SU-DHL-6 (cell line): ENCODE measurements at regions not wholly inside any gene's neighbourhood (a gene's known extent, or its start where the extent isn't known, plus 50 kb on each side); places are given as distances from the start of the nearest gene placed in this dataset.

ENCODE experiments used
- H2AFZ ChIP-seq: fragments of 200-600 bp; sonication (generic); 2 replicates; pipeline ENCODE4 v1.6.1; 2014; ENCODE audit warnings: low read depth, mild to moderate bottlenecking, moderate library complexity, mixed read lengths, antibody characterized with exemption, low read length; ENCODE audit not compliant: severe bottlenecking
- H3F3A ChIP-seq: fragments of 200-600 bp; shearing (Covaris generic); 2 replicates; pipeline ENCODE4 v1.6.0; 2016; ENCODE audit warnings: antibody characterized with exemption, mild to moderate bottlenecking; ENCODE audit not compliant: insufficient read depth
- H3K27ac ChIP-seq: fragments of 200-600 bp; sonication (generic); 2 replicates; pipeline ENCODE4 v1.5.1; 2016; ENCODE audit warnings: low read depth, mild to moderate bottlenecking, low read length, moderate library complexity, mixed read lengths
- H3K27me3 ChIP-seq: fragments of 200-600 bp; sonication (generic), shearing (Covaris generic); 2 replicates; pipeline ENCODE4 v1.6.0; 2014; ENCODE audit warnings: mild to moderate bottlenecking, low read length
- H3K36me3 ChIP-seq: fragments of 200-600 bp; sonication (generic); 2 replicates; pipeline ENCODE4 v1.6.1; 2014; ENCODE audit warnings: mild to moderate bottlenecking, low read length, mixed read lengths
- H3K4me2 ChIP-seq: fragments of 300-600, 200-600 bp; shearing (Covaris generic), sonication (generic); 2 replicates; pipeline ENCODE4 v1.6.0; 2014; ENCODE audit warnings: low read length, low read depth, mild to moderate bottlenecking; ENCODE audit not compliant: poor library complexity, severe bottlenecking
- H3K4me3 ChIP-seq: fragments of 200-600 bp; sonication (generic); 2 replicates; pipeline ENCODE4 v1.5.1; 2014; ENCODE audit warnings: antibody characterized with exemption, low read length, mild to moderate bottlenecking, mixed read lengths; ENCODE audit not compliant: insufficient read depth, poor library complexity, severe bottlenecking
- H3K79me2 ChIP-seq: fragments of 200-600 bp; sonication (generic); 2 replicates; pipeline ENCODE4 v1.6.1; 2014; ENCODE audit warnings: mild to moderate bottlenecking, low read length, moderate library complexity; ENCODE audit not compliant: insufficient read depth
- H3K9ac ChIP-seq: fragments of 200-600 bp; sonication (generic); 2 replicates; pipeline ENCODE4 v1.7.0; 2014; ENCODE audit warnings: mild to moderate bottlenecking, low read length
- H3K9me2 ChIP-seq: fragments of 200-600 bp; sonication (generic); replicated peaks from 2 replicates; pipeline ENCODE4 v1.6.1; 2014; ENCODE audit warnings: low read length; ENCODE audit not compliant: insufficient read depth
- H3K9me3 ChIP-seq: fragments of 200-600 bp; sonication (generic); 2 replicates; pipeline ENCODE4 v1.6.1; 2014; ENCODE audit warnings: low read length, mixed read lengths; ENCODE audit not compliant: insufficient read depth
- H4K20me1 ChIP-seq: fragments of 200-600 bp; sonication (generic); 2 replicates; pipeline ENCODE4 v1.6.1; 2014; ENCODE audit warnings: low read depth, mild to moderate bottlenecking, antibody characterized with exemption, low read length, moderate library complexity, mixed read lengths
- EZH2phosphoT487 ChIP-seq: fragments of 200-600 bp; sonication (generic), shearing (Covaris generic); conservative IDR thresholded peaks from 2 replicates; pipeline ENCODE4 v1.6.1; 2018; ENCODE audit warnings: mild to moderate bottlenecking, antibody characterized with exemption, low read length, moderate library complexity, mixed read lengths
- TF ChIP-seq, protein P1 (sequence below): fragments of 200-600 bp; sonication (generic); IDR thresholded peaks from one replicate; pipeline ENCODE4 v1.5.1; 2017; ENCODE audit warnings: antibody characterized with exemption, mild to moderate bottlenecking, low read length, moderate library complexity; ENCODE audit not compliant: insufficient read depth, poor library complexity, severe bottlenecking

DNA sequence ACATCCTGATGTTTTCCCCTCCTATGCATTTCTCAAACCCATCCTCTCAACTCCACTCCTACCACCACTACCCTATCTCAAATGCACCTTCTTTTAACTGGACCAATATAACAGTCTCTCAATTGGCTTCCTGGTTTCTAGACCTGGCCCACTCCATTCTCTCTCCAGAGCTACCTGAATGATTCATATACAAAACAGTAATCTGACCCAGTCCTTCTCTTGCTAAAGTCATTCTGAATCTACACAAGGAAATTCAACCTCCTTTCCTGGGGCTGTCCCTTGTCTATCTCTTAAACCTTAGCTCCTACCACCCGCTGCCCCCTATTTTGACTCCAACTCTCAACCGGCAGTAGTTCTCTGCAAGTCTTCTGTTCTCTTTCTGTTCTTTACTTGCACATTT lies 97.2 kb downstream of the PCSK1 start:
- Histone ChIP-seq H4K20me1 (no peaks in the 10 kb centered on the region), H2AFZ (no peak overlapping the region), H3K4me2 (no peak overlapping the region), H3K9me3 (no peaks in the 10 kb centered on the region), H3K36me3 (no peaks in the 10 kb centered on the region), H3K9me2 (no peaks in the 10 kb centered on the region), H3K27ac (no peak overlapping the region), H3K79me2 (no peaks in the 10 kb centered on the region), H3K27me3 (no peaks in the 10 kb centered on the region), H3K4me3 (no peak overlapping the region), H3K9ac (no peak overlapping the region), H3F3A (no peaks in the 10 kb centered on the region)
- TF ChIP-seq EZH2phosphoT487 = no peak
- TF ChIP-seq, protein P1, sequence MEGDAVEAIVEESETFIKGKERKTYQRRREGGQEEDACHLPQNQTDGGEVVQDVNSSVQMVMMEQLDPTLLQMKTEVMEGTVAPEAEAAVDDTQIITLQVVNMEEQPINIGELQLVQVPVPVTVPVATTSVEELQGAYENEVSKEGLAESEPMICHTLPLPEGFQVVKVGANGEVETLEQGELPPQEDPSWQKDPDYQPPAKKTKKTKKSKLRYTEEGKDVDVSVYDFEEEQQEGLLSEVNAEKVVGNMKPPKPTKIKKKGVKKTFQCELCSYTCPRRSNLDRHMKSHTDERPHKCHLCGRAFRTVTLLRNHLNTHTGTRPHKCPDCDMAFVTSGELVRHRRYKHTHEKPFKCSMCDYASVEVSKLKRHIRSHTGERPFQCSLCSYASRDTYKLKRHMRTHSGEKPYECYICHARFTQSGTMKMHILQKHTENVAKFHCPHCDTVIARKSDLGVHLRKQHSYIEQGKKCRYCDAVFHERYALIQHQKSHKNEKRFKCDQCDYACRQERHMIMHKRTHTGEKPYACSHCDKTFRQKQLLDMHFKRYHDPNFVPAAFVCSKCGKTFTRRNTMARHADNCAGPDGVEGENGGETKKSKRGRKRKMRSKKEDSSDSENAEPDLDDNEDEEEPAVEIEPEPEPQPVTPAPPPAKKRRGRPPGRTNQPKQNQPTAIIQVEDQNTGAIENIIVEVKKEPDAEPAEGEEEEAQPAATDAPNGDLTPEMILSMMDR = no peak

GRCh38 chr5:96333391-96333790 lies 99.7 kb downstream of the PCSK1 start:
- Histone ChIP-seq H3F3A (no peaks in the 10 kb centered on the region), H3K36me3 (no peaks in the 10 kb centered on the region), H3K9me2 (no peaks in the 10 kb centered on the region), H3K4me2 (no peak overlapping the region), H3K4me3 (no peak overlapping the region), H3K79me2 (no peaks in the 10 kb centered on the region), H3K27me3 (no peaks in the 10 kb centered on the region), H2AFZ (no peak overlapping the region), H3K27ac (no peak overlapping the region), H3K9ac (no peak overlapping the region), H3K9me3 (no peaks in the 10 kb centered on the region), H4K20me1 (no peaks in the 10 kb centered on the region)
- TF ChIP-seq EZH2phosphoT487 = no peak
- TF ChIP-seq, protein P1 = no peak

- no peaks in the 10 kb centered on the region for H3K36me3 ChIP-seq
- H3K27me3 ChIP-seq = no peaks in the 10 kb centered on the region
- no peaks in the 10 kb centered on the region for H3K79me2 ChIP-seq
- H3K4me2 ChIP-seq = no peak overlapping the region
- TF ChIP-seq, protein P1 = no peak
- TF ChIP-seq EZH2phosphoT487 = no peak
- H3F3A ChIP-seq = no peaks in the 10 kb centered on the region
- H3K4me3 ChIP-seq = no peak overlapping the region
- no peak overlapping the region for H2AFZ ChIP-seq
- no peak overlapping the region for H3K9ac ChIP-seq
- no peaks in the 10 kb centered on the region for H3K9me2 ChIP-seq
- no peaks in the 10 kb centered on the region for H4K20me1 ChIP-seq
- H3K9me3 ChIP-seq = no peaks in the 10 kb centered on the region
- no peak overlapping the region for H3K27ac ChIP-seq
Measured at GRCh38 chr5:96332535-96333366, 100.3 kb downstream of the PCSK1 start.
